Activated CD4-positive, CD25-positive, alpha-beta regulatory T cell (primary cell): ENCODE measurements at regions not wholly inside any gene's neighbourhood (a gene's known extent, or its start where the extent isn't known, plus 50 kb on each side); places are given as distances from the start of the nearest gene placed in this dataset.
"Not testable (repeated sequence)": the region's sequence is repeated elsewhere in the genome, so short reads cannot be mapped to it uniquely, and the experiment has no call there.

ENCODE experiments used
- DNase-seq, 4 experiments: peaks; one replicate each; lab custom pipeline; 2025; lab: John Stamatoyannopoulos, UW

GRCh38 chr18:52063923-52064322, 276.1 kb upstream of the DCC start:
- DNase-seq = no peak

- DNase-seq = no peak
These were observed 270.8 kb upstream of the DCC start for GRCh38 chr18:52069201-52069600.

GRCh38 chr18:52070291-52070756, 269.7 kb upstream of the DCC start:
- no peak for DNase-seq

GRCh38 chr18:52077251-52077983, 262.6 kb upstream of the DCC start:
- no peak for DNase-seq

GRCh38 chr18:52082246-52082645, 257.8 kb upstream of the DCC start:
- DNase-seq = no peak

GRCh38 chr18:52087140-52087539, 252.9 kb upstream of the DCC start:
- no peak for DNase-seq

- no peak for DNase-seq
These were observed 250.0 kb upstream of the DCC start for GRCh38 chr18:52090005-52090404.

GRCh38 chr18:52093171-52093570, 246.8 kb upstream of the DCC start:
- no peak for DNase-seq

- DNase-seq = no peak
These were observed 221.3 kb upstream of the DCC start for GRCh38 chr18:52118684-52119083.

- no peak for DNase-seq
These were observed 209.2 kb upstream of the DCC start for GRCh38 chr18:52130624-52131301.

- no peak for DNase-seq
These were observed 208.2 kb upstream of the DCC start for GRCh38 chr18:52131845-52132244.

- no peak for DNase-seq
These were observed 203.5 kb upstream of the DCC start for GRCh38 chr18:52136532-52136931.

- no peak for DNase-seq
These were observed 199.0 kb upstream of the DCC start for GRCh38 chr18:52140986-52141385.

GRCh38 chr18:52150050-52150449, 189.9 kb upstream of the DCC start:
- no peak for DNase-seq

- DNase-seq = no peak
These were observed 188.0 kb upstream of the DCC start for GRCh38 chr18:52152036-52152435.

- DNase-seq = no peak
These were observed 183.8 kb upstream of the DCC start for GRCh38 chr18:52156166-52156565.

GRCh38 chr18:52160636-52161035, 179.4 kb upstream of the DCC start:
- DNase-seq = no peak

GRCh38 chr18:52163478-52163877, 176.5 kb upstream of the DCC start:
- no peak for DNase-seq

- DNase-seq = not testable (repeated sequence)
These were observed 171.9 kb upstream of the DCC start for GRCh38 chr18:52168131-52168530.

GRCh38 chr18:52174220-52174619, 165.8 kb upstream of the DCC start:
- DNase-seq = no peak

GRCh38 chr18:52175406-52175805, 164.6 kb upstream of the DCC start:
- DNase-seq = no peak

GRCh38 chr18:52183107-52183506, 156.9 kb upstream of the DCC start:
- no peak for DNase-seq

- DNase-seq = no peak
These were observed 149.8 kb upstream of the DCC start for GRCh38 chr18:52190195-52190594.

GRCh38 chr18:52190631-52191030, 149.4 kb upstream of the DCC start:
- no peak for DNase-seq
